ENCODE measurements at regions not wholly inside any gene's neighbourhood (a gene's known extent, or its start where the extent isn't known, plus 50 kb on each side); places are given as distances from the start of the nearest gene placed in this dataset.

DNA sequence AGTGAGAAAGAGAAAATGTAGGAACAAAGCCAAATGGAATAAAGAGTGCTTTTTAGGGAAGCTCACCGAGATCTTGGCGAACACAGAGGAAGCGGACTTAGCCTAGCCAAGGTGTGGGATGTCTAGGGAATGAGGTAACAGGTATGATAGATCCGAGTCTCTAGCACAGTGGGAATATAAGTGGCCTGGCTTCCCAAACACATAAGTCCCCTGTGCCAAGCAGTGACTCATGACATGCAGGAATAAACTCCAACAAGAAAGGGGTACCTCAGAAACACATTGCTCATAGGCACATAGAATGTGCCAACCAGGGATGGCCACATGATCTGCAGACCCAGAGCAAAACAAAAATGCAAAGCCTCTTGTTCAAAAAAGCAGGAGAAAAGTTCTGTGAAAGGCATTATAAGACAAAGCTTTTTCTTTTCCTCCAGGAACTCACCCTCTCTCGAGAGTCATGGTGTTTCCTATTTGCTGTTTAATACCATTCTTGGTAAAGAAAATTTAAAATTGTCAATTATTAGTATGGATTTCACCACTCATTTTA lies 542.5 kb downstream of the GATA3 start:
- DNase-seq (ENCODE audit: low read depth): peak; percentile 36

DNA sequence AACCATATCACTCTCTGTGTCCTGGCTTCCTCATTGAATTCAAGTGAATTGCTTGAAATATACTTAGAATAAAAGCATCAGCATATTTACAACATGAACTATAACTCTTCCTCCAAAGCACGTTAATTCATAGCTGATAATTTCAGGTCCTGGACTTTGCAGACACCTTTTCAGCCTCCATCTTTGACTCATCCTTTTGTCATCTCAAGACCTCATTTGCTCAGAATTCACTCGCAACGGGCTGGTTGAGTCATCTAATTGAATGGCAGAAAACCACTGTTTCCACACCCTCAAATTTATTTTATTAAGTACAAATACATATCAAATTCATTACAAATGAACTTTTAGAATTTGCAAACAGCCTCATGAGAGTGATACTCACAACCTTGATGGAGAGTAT lies 545.7 kb downstream of the GATA3 start:
- DNase-seq (ENCODE audit: low read depth): peak; percentile 22

DNA sequence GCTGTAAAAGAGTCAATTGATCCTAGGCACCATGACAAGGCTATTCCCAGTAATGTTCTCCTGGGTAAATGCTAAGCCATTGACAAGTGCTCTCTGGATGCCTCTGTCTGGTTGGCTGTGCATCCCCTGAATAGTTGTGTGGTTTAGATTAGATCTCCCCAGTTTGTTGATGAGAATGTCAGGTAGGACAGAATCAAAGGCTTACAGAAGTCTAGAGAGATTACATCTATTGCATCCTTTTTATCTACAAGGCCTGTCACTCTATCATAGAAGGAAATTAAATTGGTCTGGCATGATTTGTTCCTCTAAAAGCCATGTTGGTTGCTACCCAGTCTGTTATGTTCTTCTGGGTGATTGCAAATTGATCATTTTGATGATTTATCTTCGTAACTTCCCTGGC lies 548.3 kb downstream of the GATA3 start:
- DNase-seq (ENCODE audit: low read depth): no peak

DNA sequence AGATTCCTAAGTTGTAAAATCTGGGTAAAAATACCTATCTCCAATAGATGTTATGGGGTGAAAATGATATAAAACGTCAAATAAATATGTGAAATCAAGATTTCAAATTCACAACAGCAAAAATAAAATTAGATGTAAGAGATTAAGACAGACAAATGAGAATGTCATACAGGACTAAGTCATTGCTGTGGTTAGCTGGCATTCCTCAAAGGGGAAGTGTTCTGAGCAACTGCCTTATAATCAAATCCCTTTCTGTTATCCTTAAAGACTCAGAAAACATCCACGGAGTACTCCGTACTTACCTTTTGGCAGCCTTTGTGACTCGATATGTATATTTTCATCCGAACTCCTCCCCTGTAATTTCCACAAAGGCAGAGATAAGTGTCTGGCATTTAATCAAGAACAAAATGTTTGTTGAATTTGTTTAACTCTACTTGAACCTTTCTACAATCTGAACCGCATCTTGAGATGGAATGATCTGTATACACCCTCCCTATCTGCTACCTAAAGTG lies 559.6 kb downstream of the GATA3 start:
- peak; percentile 17 for DNase-seq (ENCODE audit: low read depth)

DNA sequence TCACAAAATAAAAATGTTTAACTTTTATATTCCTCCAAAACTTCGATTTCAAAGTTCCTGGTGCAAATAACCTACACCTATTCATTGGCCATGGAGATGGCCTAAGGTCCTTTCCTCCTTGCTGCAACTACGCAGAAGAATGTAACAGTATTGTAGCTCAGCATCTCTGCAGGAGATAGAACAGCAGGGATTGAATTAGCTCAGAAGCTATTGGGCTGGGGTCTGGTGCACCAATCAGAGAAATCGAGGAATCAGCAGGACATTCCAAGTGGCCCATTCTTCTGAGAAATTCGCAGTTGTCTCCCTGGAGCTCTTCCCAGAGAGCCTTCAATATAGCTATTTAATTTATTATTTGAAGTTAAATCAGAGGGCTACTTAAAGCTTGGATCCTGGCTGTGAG lies 560.6 kb downstream of the GATA3 start:
- no peak for DNase-seq (ENCODE audit: low read depth)

DNA sequence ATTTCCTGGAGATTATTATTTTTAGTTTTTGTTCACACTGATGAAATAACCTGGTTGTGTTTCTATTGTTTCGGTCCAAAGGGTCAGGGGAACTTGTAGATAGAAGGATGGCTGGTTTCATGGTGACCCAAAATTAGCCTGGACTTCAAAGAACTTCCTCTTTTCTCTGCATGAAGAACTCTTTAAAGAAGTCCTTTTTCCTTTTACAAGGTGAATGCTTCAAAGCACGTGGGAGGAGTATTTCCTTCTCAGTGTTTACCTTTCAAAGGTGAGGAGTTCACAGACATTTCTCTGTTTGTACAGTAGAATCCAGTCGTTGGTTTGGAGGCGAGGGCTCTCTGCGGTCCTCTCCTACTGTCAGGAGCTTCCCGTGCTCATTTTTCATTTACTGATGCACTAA lies 561.7 kb downstream of the GATA3 start:
- DNase-seq (ENCODE audit: low read depth): no peak

DNA sequence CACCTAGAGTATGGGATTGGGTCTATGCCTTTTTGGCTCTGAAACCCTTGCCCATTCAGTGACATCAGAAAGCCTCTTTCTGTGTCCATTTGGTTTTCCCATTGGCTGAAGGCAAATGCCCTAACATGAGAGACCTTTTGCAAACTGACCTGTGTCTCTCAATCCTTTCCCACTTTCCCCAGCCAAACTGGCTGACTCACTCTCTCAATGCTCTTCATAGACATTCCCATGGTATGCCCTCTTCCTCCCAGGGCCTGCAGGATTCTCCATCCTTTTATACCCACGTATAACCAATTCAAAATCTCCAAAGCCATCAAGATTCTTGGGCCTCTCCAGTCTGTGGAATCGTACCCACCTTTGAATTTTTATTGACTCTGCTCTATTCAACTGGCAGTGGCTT lies 563.3 kb downstream of the GATA3 start:
- peak; percentile 11 for DNase-seq (ENCODE audit: low read depth)

DNA sequence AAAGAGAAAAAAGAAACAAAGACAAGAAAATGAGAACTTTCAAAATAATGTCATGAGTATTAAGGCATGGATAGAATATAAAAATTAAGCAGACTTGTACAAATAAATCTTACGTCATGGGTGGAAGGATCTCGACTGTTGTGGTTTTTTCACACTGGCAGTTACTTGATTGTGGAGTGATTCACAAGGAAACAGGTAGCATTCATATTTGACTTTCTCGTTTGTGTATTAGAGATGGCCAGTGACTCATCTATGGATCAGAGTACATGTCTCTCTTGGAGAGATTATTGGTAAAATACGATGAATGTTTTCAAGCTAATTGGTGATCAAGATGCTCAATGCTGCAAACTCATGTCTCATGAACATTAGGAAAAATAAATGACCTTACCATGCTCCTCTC lies 564.3 kb downstream of the GATA3 start:
- DNase-seq (ENCODE audit: low read depth): peak; percentile 10

DNA sequence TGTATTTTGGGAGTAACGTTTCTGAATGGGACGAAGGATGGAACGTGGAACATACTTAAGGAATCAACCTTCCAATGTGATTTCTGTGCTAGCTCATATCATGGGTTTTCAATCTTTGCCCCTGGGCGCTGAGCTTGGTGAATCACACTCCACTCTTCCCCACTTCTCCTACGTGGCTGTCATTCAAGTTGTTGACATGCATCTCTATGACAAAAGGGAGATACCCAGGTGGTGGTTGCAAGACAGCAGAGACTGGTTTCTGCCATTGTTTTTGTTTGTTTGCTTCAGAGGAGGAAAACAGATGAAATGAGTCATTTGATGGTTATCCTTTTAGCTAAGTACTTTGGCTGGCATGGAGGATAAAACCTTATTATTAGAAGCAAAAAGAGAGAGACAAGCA lies 573.9 kb downstream of the GATA3 start:
- DNase-seq (ENCODE audit: low read depth): peak; percentile 13

DNA sequence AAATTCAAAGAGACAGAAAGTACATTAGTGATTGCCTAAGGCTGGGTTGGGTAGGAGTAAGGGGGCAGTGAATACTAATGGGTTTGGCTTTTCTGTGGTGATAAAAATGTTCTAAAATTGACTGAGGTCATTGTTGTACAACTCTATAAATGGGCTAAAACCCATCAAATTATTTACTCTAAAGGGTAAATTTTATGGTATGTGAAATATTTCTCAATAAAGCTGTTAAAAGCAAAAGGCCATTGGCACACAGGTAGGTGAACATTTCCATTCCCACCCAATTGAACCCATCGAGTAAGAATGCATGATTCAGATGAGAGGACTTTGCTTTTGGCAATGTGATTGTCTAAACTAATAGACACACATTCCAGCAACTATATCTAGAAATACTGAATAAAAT lies 579.4 kb downstream of the GATA3 start:
- no peak for DNase-seq (ENCODE audit: low read depth)

DNA sequence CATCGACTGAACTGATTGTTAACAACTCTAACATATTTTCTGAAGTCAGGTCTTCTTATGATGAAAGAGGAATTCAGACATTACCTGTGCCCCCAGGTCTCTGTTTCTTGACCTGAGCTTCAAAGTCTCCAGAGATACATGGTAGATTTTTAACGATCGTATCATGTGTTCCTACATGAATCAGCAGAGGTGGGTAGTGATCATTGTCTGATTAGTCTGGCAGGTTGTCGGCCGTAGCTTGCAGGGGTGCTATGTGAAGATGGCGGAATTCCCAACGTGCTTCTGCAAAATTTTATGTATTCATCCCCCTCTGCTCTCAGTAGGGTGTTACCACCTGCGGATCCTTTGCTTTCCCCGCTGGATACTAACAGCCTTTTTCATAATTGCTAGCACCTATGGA lies 581.9 kb downstream of the GATA3 start:
- no peak for DNase-seq (ENCODE audit: low read depth)

DNA sequence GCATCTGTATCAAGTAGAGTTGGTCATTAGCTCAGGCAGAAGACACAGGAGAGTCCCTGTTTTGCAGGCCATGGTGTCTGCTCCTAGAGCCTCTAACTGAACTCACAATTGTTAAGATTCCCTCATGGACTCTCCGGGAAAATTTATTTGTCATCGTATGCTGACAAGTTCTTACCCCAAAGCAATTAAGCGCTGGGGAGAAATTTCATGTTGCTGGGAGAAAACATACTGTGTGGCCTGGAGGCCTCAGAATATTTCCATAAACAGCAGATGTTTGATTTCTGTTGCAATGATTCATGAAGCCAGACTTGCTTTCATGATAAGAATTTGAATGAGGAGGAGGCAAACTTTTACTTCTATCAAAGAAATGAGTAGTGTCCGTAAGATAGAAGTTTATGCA lies 583.2 kb downstream of the GATA3 start:
- no peak for DNase-seq (ENCODE audit: low read depth)

DNA sequence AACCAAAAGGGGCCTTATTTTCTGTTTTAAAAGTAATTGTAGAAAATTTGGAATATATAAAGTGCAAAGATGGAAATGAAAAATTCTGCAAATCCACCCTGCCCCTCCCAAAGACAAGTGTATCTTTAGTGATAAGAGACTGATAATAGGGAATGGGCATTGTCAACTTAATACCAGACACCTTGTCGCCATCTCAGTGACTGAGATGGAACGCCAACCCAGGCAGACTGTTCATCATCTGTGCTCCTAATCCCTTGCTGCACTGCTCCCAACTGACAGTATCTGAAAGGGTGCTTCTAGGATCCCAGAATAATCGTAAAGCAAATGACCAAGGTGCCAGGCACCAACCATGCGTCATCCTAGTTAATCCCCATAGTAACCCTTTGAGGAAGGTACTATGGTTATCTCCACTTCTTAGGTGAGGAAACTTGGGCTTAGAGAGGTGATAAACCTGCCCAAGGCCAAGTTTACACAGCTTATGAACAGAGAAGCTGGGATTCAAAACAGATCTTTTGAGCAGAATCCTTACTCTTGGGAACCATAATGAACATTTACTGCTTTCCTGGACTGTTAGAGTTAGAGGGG lies 583.7 kb downstream of the GATA3 start:
- no peak for DNase-seq (ENCODE audit: low read depth)

DNA sequence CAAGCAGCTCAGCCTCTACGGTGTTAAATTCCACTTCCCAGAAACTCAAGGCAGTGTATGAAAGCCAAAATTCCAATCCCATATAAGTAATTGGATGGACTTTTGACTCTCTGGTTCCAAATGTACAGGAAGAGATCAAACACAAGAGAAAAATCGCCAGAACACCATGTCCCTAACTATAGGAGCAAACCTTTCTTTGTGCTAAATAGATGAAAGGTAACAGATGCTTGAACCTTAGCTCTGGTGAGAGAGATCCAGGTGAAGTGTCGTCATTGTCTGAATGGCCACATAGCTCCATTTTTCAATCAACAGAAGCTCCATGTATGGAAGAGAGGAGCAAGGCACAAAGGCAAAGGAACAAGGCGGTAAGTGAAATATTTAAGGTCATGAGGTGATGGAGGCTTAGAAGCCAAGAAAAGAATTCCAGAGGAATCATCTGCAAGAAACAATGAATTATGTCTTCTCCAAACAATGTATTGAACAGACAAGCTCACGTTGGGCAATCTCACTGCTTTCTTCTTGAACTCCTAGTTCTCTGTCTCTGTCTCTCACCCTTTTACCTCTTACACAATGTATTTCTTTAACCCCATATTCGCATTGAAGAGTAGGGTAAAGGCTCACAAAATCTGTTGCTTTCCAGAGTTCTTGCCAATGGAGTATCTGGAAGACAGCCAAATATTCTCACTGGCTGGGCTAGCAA lies 585.1 kb downstream of the GATA3 start:
- no peak for DNase-seq (ENCODE audit: low read depth)

DNA sequence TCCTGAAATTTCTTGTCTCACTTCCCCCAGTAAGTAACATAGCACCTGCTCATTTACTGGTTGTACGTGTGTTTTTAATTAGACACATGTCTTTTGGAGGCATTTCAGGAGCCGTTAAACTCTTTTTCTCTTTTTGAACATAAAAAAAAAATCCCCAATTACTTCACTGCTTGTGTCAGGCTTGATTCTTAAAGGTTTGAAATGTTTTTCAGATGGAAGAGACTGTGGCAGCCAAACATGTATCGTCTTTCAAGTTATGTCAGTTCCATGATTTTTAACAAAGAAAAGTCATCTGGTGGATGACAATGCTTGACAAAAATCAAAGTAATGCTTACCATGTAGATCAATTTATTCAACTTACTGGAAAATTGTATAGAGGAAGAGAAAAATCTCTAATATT lies 585.8 kb downstream of the GATA3 start:
- DNase-seq (ENCODE audit: low read depth): no peak

DNA sequence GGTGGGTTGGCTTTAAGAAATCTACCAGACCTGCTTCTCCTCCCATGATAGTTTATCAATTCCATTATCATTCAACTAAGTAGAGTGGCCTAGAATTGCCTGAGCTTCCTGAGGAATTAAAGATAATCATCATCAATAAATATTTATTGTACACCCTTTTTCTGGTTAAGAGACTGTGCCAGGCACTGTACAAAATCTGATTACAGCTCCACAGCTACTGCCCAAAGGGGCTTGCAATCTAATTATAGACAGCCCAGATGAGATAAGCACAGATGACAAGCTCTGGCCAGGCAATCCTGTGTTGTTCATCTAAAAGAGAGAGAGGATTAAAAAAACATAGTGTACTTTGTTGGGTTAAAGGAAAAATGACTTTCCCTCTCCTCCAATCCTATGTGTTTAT lies 586.4 kb downstream of the GATA3 start:
- no peak for DNase-seq (ENCODE audit: low read depth)

DNA sequence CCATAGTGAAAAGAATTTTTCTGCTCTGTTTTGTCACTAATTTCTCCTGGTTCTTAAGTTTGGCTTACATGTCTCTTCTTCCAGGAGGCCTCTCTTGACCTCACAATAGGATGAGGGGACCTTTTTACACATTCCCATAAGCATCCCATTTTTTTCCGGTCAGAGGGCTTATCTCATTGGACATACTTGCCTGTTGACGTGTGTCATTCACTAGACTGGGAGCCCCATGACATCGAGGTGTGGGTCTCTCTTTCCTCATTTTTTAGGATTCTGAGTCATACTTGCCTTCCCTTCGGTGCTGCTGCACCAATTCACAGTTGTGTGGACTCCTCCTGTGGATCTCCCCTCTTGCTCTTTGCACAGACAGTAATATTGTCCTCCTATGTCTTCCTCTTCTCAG lies 601.8 kb downstream of the GATA3 start:
- DNase-seq (ENCODE audit: low read depth): no peak

DNA sequence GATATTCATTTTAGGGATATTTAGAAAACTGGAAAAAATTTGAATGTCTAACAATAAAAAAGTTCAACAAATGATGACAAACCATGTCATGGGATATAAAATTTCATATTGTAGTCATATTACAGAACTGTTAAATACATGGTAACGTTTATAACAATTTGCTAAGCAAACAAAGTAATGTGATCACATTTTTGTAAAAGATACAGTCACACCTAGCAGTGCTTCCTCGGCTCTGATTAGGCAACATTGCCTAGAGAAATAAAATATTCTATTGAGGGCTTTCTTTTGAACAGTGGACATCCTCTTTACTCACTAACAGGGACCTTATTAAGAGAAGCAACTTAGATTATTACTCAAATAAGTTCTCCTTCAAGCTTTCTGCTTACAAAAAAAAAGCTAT lies 605.5 kb downstream of the GATA3 start:
- no peak for DNase-seq (ENCODE audit: low read depth)

DNA sequence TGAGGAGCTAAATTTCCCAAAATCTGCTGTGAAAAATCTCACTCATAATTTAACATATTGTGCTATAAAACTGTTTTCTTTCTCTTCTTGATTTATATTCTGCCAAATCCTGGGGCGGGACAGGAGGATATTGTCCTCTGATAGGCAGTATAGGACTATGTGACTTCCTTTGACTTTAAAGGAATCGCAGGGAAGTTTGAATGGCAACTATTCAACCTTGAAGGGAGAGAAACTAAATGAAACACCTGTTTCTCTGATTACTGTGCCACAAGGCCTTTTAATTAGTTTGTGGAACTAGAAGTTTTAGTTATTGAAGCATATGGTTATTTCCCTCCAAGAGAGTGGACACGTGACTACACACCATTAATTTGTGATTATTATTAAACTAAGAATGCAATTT lies 607.4 kb downstream of the GATA3 start:
- DNase-seq (ENCODE audit: low read depth): no peak

DNA sequence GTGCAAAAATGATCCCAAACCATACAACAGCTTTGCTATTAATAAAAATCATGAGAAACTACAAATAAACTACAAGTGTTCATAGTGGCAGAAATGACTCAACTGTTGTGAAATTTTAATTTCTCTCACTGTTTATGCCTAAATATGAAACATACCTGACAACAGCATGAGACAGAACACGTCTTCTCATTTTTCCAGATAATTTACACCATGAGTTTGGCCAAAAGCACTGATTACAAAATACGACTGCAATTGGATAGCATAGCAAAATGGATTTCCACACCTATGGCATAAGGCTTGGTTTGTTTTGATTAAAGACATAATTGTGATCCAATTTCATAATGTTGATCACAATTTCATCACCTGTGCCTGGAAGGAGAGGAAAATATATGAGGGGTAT lies 608.6 kb downstream of the GATA3 start:
- DNase-seq (ENCODE audit: low read depth): no peak

DNA sequence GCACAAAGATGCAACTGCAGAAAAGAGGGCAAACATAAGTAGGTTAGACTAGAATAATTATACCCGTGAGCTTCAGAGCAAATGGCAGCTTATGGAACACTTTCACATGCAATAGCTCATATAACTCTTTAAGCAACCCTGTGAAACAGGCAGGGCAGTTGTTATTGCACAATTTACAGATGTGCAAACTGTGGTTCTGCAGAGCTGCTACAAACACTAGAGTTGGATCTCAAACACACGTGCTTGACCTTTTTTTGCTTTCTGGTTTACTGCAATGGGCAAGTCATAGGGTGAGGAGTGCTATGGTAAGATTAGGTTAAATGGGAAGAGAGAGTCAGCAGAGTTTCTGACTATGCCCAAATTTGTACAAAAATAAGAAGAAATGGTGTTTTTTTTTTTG lies 610.8 kb downstream of the GATA3 start:
- DNase-seq (ENCODE audit: low read depth): no peak

DNA sequence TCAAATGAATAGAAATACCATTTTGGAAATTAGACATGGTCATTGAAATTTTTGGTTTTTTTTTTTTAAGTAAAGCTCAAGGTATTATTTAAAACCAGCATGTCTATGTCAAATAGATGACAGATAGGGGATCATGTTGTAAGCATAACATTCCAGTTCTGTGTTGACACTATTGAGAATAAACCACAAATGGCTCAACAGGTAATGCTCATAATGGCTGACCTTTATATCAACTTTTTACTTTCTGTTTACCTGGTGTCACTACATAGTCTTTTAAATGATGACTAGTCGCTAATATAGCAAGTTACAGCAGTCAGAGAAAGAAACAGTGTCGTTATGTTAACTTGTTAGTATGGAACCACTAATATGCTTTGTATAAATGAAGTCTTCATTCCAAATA lies 616.0 kb downstream of the GATA3 start:
- no peak for DNase-seq (ENCODE audit: low read depth)

DNA sequence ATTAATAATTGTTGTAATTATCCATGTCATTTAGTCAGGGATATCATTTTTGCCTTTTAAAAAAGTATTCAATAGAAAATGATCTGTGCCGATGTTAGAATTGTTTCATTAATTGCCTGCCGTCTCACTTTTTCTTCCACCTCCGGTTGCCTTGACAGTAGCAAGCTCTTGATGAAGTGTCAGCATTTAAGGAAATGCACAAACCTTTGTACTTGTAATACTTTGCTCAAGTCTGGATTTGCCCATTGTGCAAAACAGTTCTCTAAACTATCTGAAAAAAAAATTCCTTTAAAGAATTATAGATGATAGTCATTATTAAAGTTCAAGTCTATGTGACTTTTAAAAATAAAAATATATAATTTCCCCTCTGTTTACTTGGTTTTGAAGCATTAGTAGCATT lies 619.7 kb downstream of the GATA3 start:
- no peak for DNase-seq (ENCODE audit: low read depth)

DNA sequence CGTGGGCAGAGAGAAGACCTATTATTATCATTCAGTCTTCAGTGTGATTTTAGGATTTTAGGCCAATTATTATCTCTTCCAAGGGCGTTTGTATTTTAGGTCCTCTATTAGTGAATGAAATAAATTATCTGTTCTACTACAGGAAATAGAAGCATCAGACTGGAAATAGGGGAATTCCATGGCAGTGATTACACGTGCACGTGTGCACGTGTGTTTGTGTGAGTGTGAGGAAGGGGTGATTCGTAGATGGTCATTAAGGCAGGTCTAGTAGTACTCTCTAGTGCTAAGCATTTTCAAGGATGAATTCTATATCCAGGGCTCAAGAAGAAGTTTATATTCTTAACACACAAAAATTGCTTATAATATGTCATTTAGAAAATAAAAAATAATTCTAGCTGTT lies 623.2 kb downstream of the GATA3 start:
- no peak for DNase-seq (ENCODE audit: low read depth)

Data from Daoy (cell line).